Motor neuron (in vitro differentiated cells): ENCODE measurements at regions not wholly inside any gene's neighbourhood (a gene's known extent, or its start where the extent isn't known, plus 50 kb on each side); places are given as distances from the start of the nearest gene placed in this dataset.
A peak's percentile ranks its signal among the peaks of the same experiment; 100 is the strongest.
"Not testable (repeated sequence)": the region's sequence is repeated elsewhere in the genome, so short reads cannot be mapped to it uniquely, and the experiment has no call there.

Source experiments
- ATAC-seq, 8 experiments: fragments of 200-7000 bp; cut with Tn5 transposase; replicated peaks in 6 of 8; 2 replicates each; pipeline ENCODE4 v1.8.0; 2021; ENCODE audit warnings: mild to moderate bottlenecking in 8 of 8, moderate library complexity in 8 of 8
- H3K27ac ChIP-seq, 2 donors: fragments of 250-450 bp; sonication (Bioruptor Pico); 2 replicates each; pipeline ENCODE4 v1.9.0; 2021; ENCODE audit warnings: antibody characterized with exemption in 2 of 2, mild to moderate bottlenecking in 2 of 2, moderate library complexity in 1 of 2
- H3K4me1 ChIP-seq, 2 donors: fragments of 250-450 bp; sonication (Bioruptor Pico); replicated peaks in 1 of 2; 2 replicates each; pipeline ENCODE4 v1.6.1; 2021; ENCODE audit warnings: antibody characterized with exemption in 2 of 2, mild to moderate bottlenecking in 2 of 2, moderate library complexity in 1 of 2
- H3K4me3 ChIP-seq, 5 donors: fragments of 250-450 bp; sonication (Bioruptor Pico); 2 replicates each; pipeline ENCODE4 v1.9.0; 2021; ENCODE audit warnings: antibody characterized with exemption in 5 of 5, mild to moderate bottlenecking in 5 of 5, moderate library complexity in 4 of 5
- WGBS, 10 experiments: fragments of 450-650 bp; shearing (Covaris generic); methylation state at CpG; one replicate each; pipeline ENCODE4 v1.0.0; 2022; 5-methylcytosine and 5-hydroxymethylcytosine counted together
- in situ Hi-C, 9 experiments: fragments of 400-800 bp; cut with MboI; loops; one replicate each; pipeline ENCODE4 v1.15.0; 2021; ENCODE audit warnings: low sequenced_read_pairs in 9 of 9, low pct_unique_long_range_greater_than_20kb in 2 of 9; ENCODE audit not compliant: unreplicated experiment in 9 of 9

DNA sequence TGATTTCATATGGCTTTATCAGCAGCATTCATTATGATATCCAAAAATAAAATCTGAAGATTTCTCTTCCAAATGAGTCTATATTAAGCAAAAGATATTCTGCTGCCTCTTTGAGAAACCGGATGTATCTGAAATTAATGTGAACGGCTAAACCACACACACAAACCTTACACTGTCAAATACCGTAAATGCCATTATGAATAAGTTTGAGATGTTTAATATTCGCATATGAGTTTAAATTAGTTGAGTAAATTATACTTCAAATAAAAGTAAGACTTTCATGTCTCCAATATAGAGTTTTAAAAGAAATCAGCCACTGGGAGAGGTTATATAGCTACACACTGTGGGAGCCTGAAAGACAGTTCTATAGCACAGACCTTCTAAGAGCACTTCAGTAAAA is 566.6 kb upstream of the CHD1 start:
- H3K4me3 ChIP-seq, H3K27ac ChIP-seq, in situ Hi-C loops, H3K4me1 ChIP-seq: not testable (repeated sequence)
- WGBS, 10 experiments, result 0 to 62% methylated on average over 1 to 2 of the region's 4 CpGs; no CpG with 5 or more reads in 8 of the 10 experiments
- peak in 3 of 8 experiments; percentile 40 to 54 (median 43) for ATAC-seq

DNA sequence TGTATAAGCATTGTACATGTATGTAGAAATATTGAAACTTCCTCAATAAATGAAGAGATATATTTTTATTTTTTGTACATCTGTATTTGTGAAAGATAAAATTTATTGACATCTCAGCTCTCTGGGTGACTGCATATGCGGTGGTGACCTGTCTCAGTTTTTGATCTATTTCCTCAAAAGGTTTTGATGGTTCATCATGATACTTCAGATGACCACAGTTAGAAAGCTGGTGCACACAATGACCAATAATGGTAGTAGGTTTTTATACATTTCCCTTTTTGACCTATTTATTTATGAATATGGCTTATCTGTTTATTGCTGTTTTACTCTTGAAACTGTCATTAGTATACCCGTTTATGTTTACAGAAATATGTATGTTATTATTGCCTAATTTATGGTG is 549.6 kb upstream of the CHD1 start:
- WGBS, 10 experiments, result 0 to 83% (median 67%) methylated on average over 1 of the region's 2 CpGs; no CpG with 5 or more reads in 7 of the 10 experiments
- ATAC-seq, H3K4me1 ChIP-seq, in situ Hi-C loops, H3K27ac ChIP-seq, H3K4me3 ChIP-seq: not testable (repeated sequence)

DNA sequence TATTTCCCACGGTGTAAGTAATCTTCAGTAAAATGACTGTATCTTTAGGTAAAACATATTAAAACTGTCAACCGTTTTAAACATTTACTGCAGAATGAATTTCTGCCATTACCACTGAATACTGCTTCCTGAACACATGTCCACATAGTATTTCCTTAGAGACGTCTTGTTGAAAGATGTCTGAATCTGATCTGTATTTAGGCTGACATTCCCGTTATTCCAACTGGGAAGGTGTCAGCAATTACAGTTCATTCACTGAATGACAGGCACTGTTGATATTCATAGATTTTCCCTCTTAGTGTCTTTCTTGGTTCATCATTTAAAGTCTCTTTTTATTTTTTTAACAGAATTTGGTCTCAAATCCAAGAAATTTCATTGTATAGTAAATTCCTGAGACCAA is 544.5 kb upstream of the CHD1 start:
- H3K27ac ChIP-seq, H3K4me1 ChIP-seq, in situ Hi-C loops, ATAC-seq, H3K4me3 ChIP-seq: not testable (repeated sequence)
- 35 to 100% (median 92%) methylated on average over 1 to 2 of the region's 4 CpGs; no CpG with 5 or more reads in 6 of the 10 experiments for WGBS, 10 experiments

DNA sequence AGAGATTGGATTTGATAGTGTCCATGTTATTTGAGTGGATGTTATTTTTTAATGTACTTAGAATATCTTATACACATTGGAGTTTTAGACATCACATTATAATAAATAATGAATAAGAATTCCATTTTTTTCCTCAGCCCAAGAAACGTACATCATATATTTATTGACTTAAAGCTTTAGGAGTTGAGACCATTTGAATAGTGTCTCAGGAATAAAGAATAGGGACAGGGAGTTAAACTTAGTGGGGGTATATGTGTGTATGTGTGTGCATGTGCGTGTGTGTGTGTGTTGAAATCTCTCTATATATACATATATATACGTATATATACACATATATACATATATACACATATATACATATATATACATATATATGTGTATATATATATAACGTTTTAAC is 542.9 kb upstream of the CHD1 start:
- in situ Hi-C loops, ATAC-seq, H3K4me3 ChIP-seq, H3K4me1 ChIP-seq, H3K27ac ChIP-seq: not testable (repeated sequence)
- WGBS, 10 experiments, result no CpG with 5 or more reads among the region's 4 CpGs

DNA sequence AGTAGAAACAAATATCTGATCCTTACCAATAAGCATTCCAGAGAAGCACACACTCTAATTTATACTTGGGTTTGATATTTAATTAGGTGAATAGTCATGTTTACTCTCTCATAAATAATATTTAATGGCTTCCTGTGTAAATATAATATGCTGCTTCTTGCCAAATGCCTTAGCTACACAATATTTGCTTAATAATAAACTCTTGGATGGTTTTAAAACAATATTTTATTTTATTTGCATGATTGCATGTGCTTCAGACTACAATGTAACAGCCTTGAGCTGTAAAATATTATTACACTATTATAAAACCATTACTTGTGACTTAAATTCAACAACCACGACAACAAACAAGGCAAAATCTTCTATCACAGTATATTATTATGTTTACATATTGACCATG is 542.4 kb upstream of the CHD1 start:
- H3K4me1 ChIP-seq, H3K4me3 ChIP-seq, ATAC-seq, H3K27ac ChIP-seq, in situ Hi-C loops: not testable (repeated sequence)
- WGBS, 10 experiments, result no CpG with 5 or more reads among the region's 1 CpG

DNA sequence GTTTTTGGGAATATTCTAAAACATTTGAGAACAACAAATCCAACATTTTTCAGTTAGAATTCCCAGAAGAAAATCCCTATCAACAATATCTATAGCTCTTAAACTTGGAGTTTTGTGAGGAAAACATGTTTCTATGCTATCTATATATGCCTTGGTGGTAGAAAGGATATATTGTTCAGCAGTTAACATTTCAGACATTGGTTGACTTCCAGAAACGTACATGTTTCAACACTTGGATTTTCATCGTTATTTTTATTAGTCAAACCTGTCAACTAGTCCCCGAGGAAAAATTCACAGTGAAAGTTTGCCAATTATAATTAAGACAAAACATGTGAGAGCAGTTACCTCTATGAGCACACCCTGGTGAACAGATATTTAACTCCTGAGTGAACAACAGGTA is 541.8 kb upstream of the CHD1 start:
- ATAC-seq, H3K4me1 ChIP-seq, in situ Hi-C loops, H3K27ac ChIP-seq, H3K4me3 ChIP-seq: not testable (repeated sequence)
- no CpG with 5 or more reads among the region's 3 CpGs for WGBS, 10 experiments

DNA sequence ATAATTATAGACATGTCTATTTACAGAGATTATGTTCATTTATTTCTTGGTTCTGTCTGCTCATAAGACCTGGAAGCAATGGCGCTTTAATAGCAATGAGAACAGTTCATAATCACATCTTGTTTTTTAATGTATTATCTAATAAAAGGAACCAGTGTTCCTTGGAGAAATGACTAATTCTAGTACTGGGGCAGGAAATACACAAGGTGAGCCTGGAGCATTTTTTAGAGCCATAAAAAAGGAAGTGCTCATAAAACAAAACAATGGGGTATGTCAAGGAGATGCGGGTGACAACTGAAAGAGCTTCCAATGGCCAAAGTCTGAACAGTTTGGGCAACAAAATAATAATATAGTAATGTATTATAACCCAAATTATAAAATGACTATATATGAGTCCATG is 531.9 kb upstream of the CHD1 start:
- no peak overlapping the region for H3K27ac ChIP-seq

DNA sequence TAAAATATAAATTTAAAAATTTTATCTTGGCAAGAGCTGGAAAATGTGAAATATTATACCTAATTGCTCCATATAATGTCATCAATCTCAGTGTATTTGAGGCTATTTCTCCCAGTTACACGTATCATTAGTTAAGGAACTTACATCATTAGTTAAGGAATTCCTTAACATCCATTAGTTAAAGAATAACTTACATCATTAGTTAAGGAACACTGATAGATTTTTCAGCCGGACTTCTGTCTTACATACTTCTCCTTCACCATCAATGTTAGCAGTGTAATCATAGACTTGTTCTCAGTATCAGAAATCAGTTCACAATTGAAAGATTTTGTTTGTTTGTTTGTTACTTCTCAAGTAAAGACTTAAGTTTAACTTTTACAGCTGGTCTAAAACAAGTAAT is 524.4 kb upstream of the CHD1 start:
- in situ Hi-C loops, result no loop called here
- no peaks in the 10 kb centered on the region for H3K4me1 ChIP-seq
- 9 to 86% (median 55%) methylated on average over 1 to 2 of the region's 2 CpGs for WGBS, 10 experiments
- ATAC-seq, result no peak
- no peak overlapping the region for H3K27ac ChIP-seq
- no peak overlapping the region for H3K4me3 ChIP-seq

More for the DNA sequence above, 531.9 kb upstream of the CHD1 start:
- Histone ChIP-seq H3K4me3 (no peak overlapping the region), H3K4me1 (no peaks in the 10 kb centered on the region)
- no peak for ATAC-seq
- 20 to 100% (median 96%) methylated on average over 1 to 2 of the region's 2 CpGs; no CpG with 5 or more reads in 1 of the 10 experiments for WGBS, 10 experiments
- in situ Hi-C loops, result no loop called here

DNA sequence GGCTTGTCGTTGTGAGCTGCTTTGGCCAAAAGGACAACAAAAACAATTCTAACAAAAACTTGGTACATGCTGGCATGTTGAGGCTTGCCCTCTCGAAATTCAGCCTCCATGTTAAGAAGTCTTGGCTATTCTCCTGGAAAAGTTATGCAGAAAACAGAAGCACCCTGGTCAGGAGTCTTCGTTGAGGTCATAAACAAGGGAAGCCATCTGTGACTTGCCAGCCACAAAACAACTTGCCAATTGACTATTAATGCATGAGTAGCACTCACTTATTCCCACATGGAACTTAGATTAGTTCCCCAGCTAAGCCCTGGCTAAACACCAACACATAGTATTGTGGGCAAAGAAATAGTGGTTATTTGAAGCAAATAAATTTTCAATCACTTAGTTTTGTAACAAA is 521.0 kb upstream of the CHD1 start:
- ATAC-seq, result peak in 2 of 8 experiments; percentile 39 to 42
- 4 to 100% (median 38%) methylated on average over 1 to 3 of the region's 3 CpGs; no CpG with 5 or more reads in 2 of the 10 experiments for WGBS, 10 experiments

DNA sequence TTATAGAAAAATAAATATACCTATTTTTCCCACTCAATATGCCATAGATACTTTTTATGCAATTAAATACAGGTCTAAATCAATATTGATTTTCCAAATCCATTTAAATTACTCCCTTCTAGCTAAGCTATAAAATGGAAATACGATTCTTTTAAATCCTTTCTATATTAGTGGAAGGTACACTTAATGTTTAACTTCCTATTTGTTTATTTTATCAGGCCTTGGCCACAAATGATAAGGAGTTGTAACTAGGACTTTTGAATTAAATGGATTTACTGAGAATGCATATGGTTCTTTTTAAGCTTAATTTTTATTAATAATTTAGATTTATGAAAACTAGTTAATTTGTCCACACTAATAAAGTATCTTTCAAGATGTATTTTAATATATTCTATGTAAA is 517.0 kb upstream of the CHD1 start:
- no peak overlapping the region for H3K27ac ChIP-seq
- ATAC-seq, result no peak
- no peak overlapping the region for H3K4me3 ChIP-seq
- in situ Hi-C loops, result no loop called here
- WGBS, 10 experiments, result 0 to 100% (median 89%) methylated on average over 1 of the region's 1 CpG; no CpG with 5 or more reads in 1 of the 10 experiments
- no peaks in the 10 kb centered on the region for H3K4me1 ChIP-seq

More for the DNA sequence above, 521.0 kb upstream of the CHD1 start:
- Histone ChIP-seq H3K27ac (no peak overlapping the region), H3K4me1 (no peaks in the 10 kb centered on the region), H3K4me3 (no peak overlapping the region)
- in situ Hi-C loops, result no loop called here

DNA sequence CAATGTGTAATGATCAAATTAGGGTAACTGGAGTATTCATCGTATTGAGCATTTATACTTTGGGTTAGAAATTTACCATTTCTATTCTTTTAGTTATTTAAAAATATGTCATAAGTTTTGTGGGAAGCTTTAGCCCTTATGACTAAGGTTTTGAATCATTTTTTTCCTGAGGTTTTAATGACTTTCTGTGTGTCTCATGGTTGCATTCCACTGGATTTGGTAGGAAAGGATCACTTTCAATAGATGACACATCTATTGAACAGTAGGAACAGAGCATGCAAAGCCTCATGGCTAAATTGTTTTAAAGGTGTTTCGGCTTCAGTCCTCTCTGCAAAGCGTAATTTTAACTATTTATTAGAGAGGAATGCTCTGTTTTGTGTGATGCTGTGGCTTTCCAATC is 512.4 kb upstream of the CHD1 start:
- ATAC-seq, result no peak
- Histone ChIP-seq H3K27ac (no peak overlapping the region), H3K4me3 (no peak overlapping the region), H3K4me1 (no peaks in the 10 kb centered on the region)
- in situ Hi-C loops, result no loop called here
- WGBS, 10 experiments, result 6 to 100% (median 71%) methylated on average over 1 to 3 of the region's 3 CpGs

DNA sequence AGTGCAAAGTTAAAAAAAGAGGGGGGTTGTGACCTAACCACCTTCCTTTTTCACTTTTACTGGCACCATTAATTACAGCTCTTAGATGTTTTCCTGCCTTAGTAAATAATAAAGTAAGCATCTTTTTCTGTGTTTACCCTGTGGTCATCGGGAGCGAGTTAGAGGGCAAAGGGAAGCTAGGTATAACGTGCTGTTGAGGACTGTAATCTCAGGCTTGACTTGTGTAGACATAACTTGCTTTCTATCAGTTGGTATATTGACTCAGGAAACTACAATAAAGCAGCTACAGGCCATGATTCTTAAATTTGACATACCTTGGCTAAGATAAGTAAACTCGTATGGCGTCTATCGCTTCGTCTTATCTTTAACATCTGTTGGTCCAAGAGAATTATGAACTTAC is 509.8 kb upstream of the CHD1 start:
- in situ Hi-C loops, result no loop called here
- 30 to 97% (median 91%) methylated on average over 1 to 7 of the region's 7 CpGs; no CpG with 5 or more reads in 1 of the 10 experiments for WGBS, 10 experiments
- Histone ChIP-seq H3K4me1 (no peaks in the 10 kb centered on the region), H3K4me3 (no peak overlapping the region), H3K27ac (no peak overlapping the region)
- no peak for ATAC-seq

DNA sequence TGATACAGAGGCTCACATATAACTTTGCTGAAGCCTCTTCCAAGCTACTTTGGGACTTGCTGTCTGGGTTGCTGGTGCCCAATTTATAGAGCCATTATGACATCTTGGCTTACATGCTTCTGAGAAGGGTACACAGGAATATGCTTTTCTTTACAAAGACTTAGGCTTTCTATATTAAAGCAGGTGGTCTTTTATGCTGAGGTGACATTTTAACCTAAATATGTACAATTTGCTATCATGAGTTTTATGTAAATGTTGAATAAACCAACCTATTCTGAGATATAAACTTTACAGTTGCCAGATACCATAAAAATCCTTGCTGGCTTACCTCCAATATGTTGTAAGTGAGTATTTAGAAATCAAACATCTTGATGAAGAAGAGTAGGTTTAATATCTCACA is 509.2 kb upstream of the CHD1 start:
- no peak for ATAC-seq

DNA sequence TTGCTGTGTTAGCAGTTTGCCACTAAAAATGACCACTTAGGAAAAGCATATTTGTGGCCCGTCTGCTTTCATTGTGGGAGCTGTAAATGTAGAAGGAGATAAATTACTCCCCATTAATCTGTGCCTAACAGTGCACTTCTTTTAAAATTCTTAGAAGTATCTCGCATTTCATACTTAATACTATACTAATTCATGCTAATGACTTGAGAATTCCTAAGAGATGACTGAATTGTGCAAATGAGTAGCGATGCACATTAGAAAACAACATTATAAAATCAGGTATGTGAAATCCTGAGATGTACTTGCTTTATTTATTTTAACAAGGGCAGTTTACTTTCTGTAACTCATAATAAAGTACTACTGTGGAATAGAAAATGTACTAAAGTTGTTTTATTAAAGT is 494.6 kb upstream of the CHD1 start:
- WGBS, 10 experiments, result no CpG with 5 or more reads among the region's 3 CpGs
- H3K4me1 ChIP-seq, H3K27ac ChIP-seq, H3K4me3 ChIP-seq, in situ Hi-C loops: not testable (repeated sequence)
- ATAC-seq, result peak in 3 of 8 experiments; percentile 69 to 97 (median 72)

More for the DNA sequence above, 509.2 kb upstream of the CHD1 start:
- Histone ChIP-seq H3K27ac (no peak overlapping the region), H3K4me3 (no peak overlapping the region), H3K4me1 (no peaks in the 10 kb centered on the region)
- in situ Hi-C loops, result no loop called here
